ENCODE measurements at regions not wholly inside any gene's neighbourhood (a gene's known extent, or its start where the extent isn't known, plus 50 kb on each side); places are given as distances from the start of the nearest gene placed in this dataset.

- no peaks in the 10 kb centered on the region for H3K4me1 ChIP-seq (ENCODE audit: control insufficient read depth, insufficient read depth, low read length)
- no peaks in the 10 kb centered on the region for H3K36me3 ChIP-seq (ENCODE audit: control insufficient read depth in 2 of 2, insufficient read depth in 1 of 2, low read length in 2 of 2)
- POLR2A ChIA-PET, result no interaction called here
- no peaks in the 10 kb centered on the region for H3K9me3 ChIP-seq (ENCODE audit: control insufficient read depth, insufficient read depth, low read depth, low read length)
- no peak overlapping the region for H3K27ac ChIP-seq (ENCODE audit: extremely low read depth, low read depth, low read length)
- CTCF ChIA-PET, result interaction anchor here (0.8 kb wide), 1 partner anchor 57 kb away, joined by 3 read pairs; no protein-coding TSS in a partner anchor
- TF ChIP-seq ZNF112 (tag by site-specific recombination; IDR thresholded peaks at IDR 0.05) (no peak), PRDM4 (tag by site-specific recombination; IDR thresholded peaks at IDR 0.05) (no peak)
- no peak overlapping the region for H3K4me3 ChIP-seq (ENCODE audit: low read depth, low read length)
These were observed 286.0 kb downstream of the NFKBIZ start for GRCh38 chr3:102135316-102135715.

GRCh38 chr3:102136183-102136582, 286.9 kb downstream of the NFKBIZ start:
- ChIA-PET POLR2A (no interaction called here), CTCF (no interaction called here)
- no peak overlapping the region for H3K4me3 ChIP-seq (ENCODE audit: low read depth, low read length)
- no peaks in the 10 kb centered on the region for H3K4me1 ChIP-seq (ENCODE audit: control insufficient read depth, insufficient read depth, low read length)
- no peaks in the 10 kb centered on the region for H3K9me3 ChIP-seq (ENCODE audit: control insufficient read depth, insufficient read depth, low read depth, low read length)
- H3K36me3 ChIP-seq (ENCODE audit: control insufficient read depth in 2 of 2, insufficient read depth in 1 of 2, low read length in 2 of 2), result no peaks in the 10 kb centered on the region
- TF ChIP-seq ZNF140 (tag by site-specific recombination; IDR thresholded peaks at IDR 0.05), result no peak
- no peak for TF ChIP-seq ZNF324 (tag by site-specific recombination; IDR thresholded peaks at IDR 0.05)
- TF ChIP-seq KLF1 (tag by site-specific recombination; IDR thresholded peaks at IDR 0.05), result no peak
- no peak for TF ChIP-seq ZNF837 (tag by site-specific recombination; IDR thresholded peaks at IDR 0.05)
- no peak for TF ChIP-seq ZBTB6 (tag by site-specific recombination; IDR thresholded peaks at IDR 0.05)
- no peak for TF ChIP-seq ZNF558 (tag by site-specific recombination; IDR thresholded peaks at IDR 0.05)
- no peak for TF ChIP-seq REPIN1 (tag by site-specific recombination; IDR thresholded peaks at IDR 0.05; ENCODE audit: low read depth)
- TF ChIP-seq ZBTB26 (tag by site-specific recombination; optimal IDR thresholded peaks at IDR 0.05), result no peak
- no peak for TF ChIP-seq ZNF48 (tag by site-specific recombination; IDR thresholded peaks at IDR 0.05)
- TF ChIP-seq KLF16 (tag by site-specific recombination; IDR thresholded peaks at IDR 0.05), result no peak
- TF ChIP-seq ZNF660 (tag by site-specific recombination; IDR thresholded peaks at IDR 0.05), result no peak
- TF ChIP-seq REST (tag by site-specific recombination; IDR thresholded peaks at IDR 0.05), result no peak
- TF ChIP-seq PATZ1 (tag by site-specific recombination; IDR thresholded peaks at IDR 0.05), result no peak
- TF ChIP-seq PRDM1 (tag by site-specific recombination; IDR thresholded peaks at IDR 0.05), result no peak
- TF ChIP-seq ZNF792 (tag by site-specific recombination; IDR thresholded peaks at IDR 0.05), result no peak
- no peak for TF ChIP-seq ZNF670 (tag by site-specific recombination; IDR thresholded peaks at IDR 0.05; ENCODE audit: low read depth)
- TF ChIP-seq KLF9 (tag by site-specific recombination; IDR thresholded peaks at IDR 0.05; ENCODE audit: low read depth), result no peak
- TF ChIP-seq ZNF596 (tag by site-specific recombination; IDR thresholded peaks at IDR 0.05), result no peak
- no peak overlapping the region for H3K27ac ChIP-seq (ENCODE audit: extremely low read depth, low read depth, low read length)

Measured in HEK293 (cell line).